ENCODE measurements at regions not wholly inside any gene's neighbourhood (a gene's known extent, or its start where the extent isn't known, plus 50 kb on each side); places are given as distances from the start of the nearest gene placed in this dataset.

GRCh38 chr5:5794118-5794560 is 371.7 kb downstream of the ICE1 start:
- no peak overlapping the region for H3K4me2 ChIP-seq (ENCODE audit: extremely low read depth, insufficient read depth, low read length)
- no peak overlapping the region for H2AFZ ChIP-seq (ENCODE audit: low read length)
- no peak overlapping the region for H3K9ac ChIP-seq (ENCODE audit: insufficient read depth, low read length)
- no peaks in the 10 kb centered on the region for H3K79me2 ChIP-seq (ENCODE audit: control insufficient read depth, insufficient read depth, low read length)
- H3K27ac ChIP-seq (ENCODE audit: insufficient read depth, low read length): no peak overlapping the region
- H3K27me3 ChIP-seq (ENCODE audit: control insufficient read depth, insufficient read depth, low read length): no peaks in the 10 kb centered on the region
- no peaks in the 10 kb centered on the region for H4K20me1 ChIP-seq (ENCODE audit: control insufficient read depth, extremely low read depth, insufficient read depth, low read length)
- no peak for DNase-seq (ENCODE audit: low read depth in 2 of 2)
- H3K36me3 ChIP-seq (ENCODE audit: control insufficient read depth, insufficient read depth, low read length): no peaks in the 10 kb centered on the region
- no peaks in the 10 kb centered on the region for H3K9me3 ChIP-seq (ENCODE audit: control insufficient read depth, insufficient read depth, low read depth, low read length)
- TF ChIP-seq, protein P1, sequence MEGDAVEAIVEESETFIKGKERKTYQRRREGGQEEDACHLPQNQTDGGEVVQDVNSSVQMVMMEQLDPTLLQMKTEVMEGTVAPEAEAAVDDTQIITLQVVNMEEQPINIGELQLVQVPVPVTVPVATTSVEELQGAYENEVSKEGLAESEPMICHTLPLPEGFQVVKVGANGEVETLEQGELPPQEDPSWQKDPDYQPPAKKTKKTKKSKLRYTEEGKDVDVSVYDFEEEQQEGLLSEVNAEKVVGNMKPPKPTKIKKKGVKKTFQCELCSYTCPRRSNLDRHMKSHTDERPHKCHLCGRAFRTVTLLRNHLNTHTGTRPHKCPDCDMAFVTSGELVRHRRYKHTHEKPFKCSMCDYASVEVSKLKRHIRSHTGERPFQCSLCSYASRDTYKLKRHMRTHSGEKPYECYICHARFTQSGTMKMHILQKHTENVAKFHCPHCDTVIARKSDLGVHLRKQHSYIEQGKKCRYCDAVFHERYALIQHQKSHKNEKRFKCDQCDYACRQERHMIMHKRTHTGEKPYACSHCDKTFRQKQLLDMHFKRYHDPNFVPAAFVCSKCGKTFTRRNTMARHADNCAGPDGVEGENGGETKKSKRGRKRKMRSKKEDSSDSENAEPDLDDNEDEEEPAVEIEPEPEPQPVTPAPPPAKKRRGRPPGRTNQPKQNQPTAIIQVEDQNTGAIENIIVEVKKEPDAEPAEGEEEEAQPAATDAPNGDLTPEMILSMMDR (conservative IDR thresholded peaks at IDR 0.05 in 1 of 2, IDR thresholded peaks at IDR 0.05 in 1 of 2; ENCODE audit: low read depth in 1 of 2, low read length in 2 of 2): no peak
- TF ChIP-seq EZH2 (IDR thresholded peaks at IDR 0.05; ENCODE audit: low read length, missing control alignments): no peak
- no peak overlapping the region for H3K4me3 ChIP-seq (replicated peaks in 1 of 4; ENCODE audit: control extremely low read depth in 1 of 4, insufficient read depth in 1 of 4, low read depth in 3 of 4, low read length in 4 of 4)
- no peaks in the 10 kb centered on the region for H3K4me1 ChIP-seq (ENCODE audit: control insufficient read depth, extremely low read depth, insufficient read depth, low read length)

GRCh38 chr5:5793242-5794117 is 371.0 kb downstream of the ICE1 start:
- Histone ChIP-seq H4K20me1 (ENCODE audit: control insufficient read depth, extremely low read depth, insufficient read depth, low read length) (no peaks in the 10 kb centered on the region), H3K4me3 (replicated peaks in 1 of 4; ENCODE audit: control extremely low read depth in 1 of 4, insufficient read depth in 1 of 4, low read depth in 3 of 4, low read length in 4 of 4) (no peak overlapping the region), H3K4me2 (ENCODE audit: extremely low read depth, insufficient read depth, low read length) (no peak overlapping the region), H3K4me1 (ENCODE audit: control insufficient read depth, extremely low read depth, insufficient read depth, low read length) (no peaks in the 10 kb centered on the region), H3K27me3 (ENCODE audit: control insufficient read depth, insufficient read depth, low read length) (no peaks in the 10 kb centered on the region), H3K9ac (ENCODE audit: insufficient read depth, low read length) (no peak overlapping the region), H3K9me3 (ENCODE audit: control insufficient read depth, insufficient read depth, low read depth, low read length) (no peaks in the 10 kb centered on the region), H3K79me2 (ENCODE audit: control insufficient read depth, insufficient read depth, low read length) (no peaks in the 10 kb centered on the region), H2AFZ (ENCODE audit: low read length) (no peak overlapping the region), H3K27ac (ENCODE audit: insufficient read depth, low read length) (no peak overlapping the region), H3K36me3 (ENCODE audit: control insufficient read depth, insufficient read depth, low read length) (no peaks in the 10 kb centered on the region)
- no peak for DNase-seq (ENCODE audit: low read depth in 2 of 2)
- TF ChIP-seq, protein P1 (conservative IDR thresholded peaks at IDR 0.05 in 1 of 2, IDR thresholded peaks at IDR 0.05 in 1 of 2; ENCODE audit: low read depth in 1 of 2, low read length in 2 of 2): no peak

GRCh38 chr5:5792106-5792505 is 369.6 kb downstream of the ICE1 start:
- TF ChIP-seq, protein P1 (conservative IDR thresholded peaks at IDR 0.05 in 1 of 2, IDR thresholded peaks at IDR 0.05 in 1 of 2; ENCODE audit: low read depth in 1 of 2, low read length in 2 of 2): no peak
- no peak for TF ChIP-seq EZH2 (IDR thresholded peaks at IDR 0.05; ENCODE audit: low read length, missing control alignments)
- no peak overlapping the region for H3K4me2 ChIP-seq (ENCODE audit: extremely low read depth, insufficient read depth, low read length)
- no peak overlapping the region for H3K4me3 ChIP-seq (replicated peaks in 1 of 4; ENCODE audit: control extremely low read depth in 1 of 4, insufficient read depth in 1 of 4, low read depth in 3 of 4, low read length in 4 of 4)
- no peak for DNase-seq (ENCODE audit: low read depth in 2 of 2)
- H3K27me3 ChIP-seq (ENCODE audit: control insufficient read depth, insufficient read depth, low read length): no peaks in the 10 kb centered on the region
- no peaks in the 10 kb centered on the region for H3K36me3 ChIP-seq (ENCODE audit: control insufficient read depth, insufficient read depth, low read length)
- no peak overlapping the region for H2AFZ ChIP-seq (ENCODE audit: low read length)
- H3K4me1 ChIP-seq (ENCODE audit: control insufficient read depth, extremely low read depth, insufficient read depth, low read length): no peaks in the 10 kb centered on the region
- H3K9me3 ChIP-seq (ENCODE audit: control insufficient read depth, insufficient read depth, low read depth, low read length): no peaks in the 10 kb centered on the region
- no peak overlapping the region for H3K9ac ChIP-seq (ENCODE audit: insufficient read depth, low read length)
- no peaks in the 10 kb centered on the region for H4K20me1 ChIP-seq (ENCODE audit: control insufficient read depth, extremely low read depth, insufficient read depth, low read length)
- H3K27ac ChIP-seq (ENCODE audit: insufficient read depth, low read length): no peak overlapping the region
- no peaks in the 10 kb centered on the region for H3K79me2 ChIP-seq (ENCODE audit: control insufficient read depth, insufficient read depth, low read length)

Data from fibroblast of lung (primary cell).